Endothelial cell of umbilical vein (primary cell): ENCODE measurements at regions not wholly inside any gene's neighbourhood (a gene's known extent, or its start where the extent isn't known, plus 50 kb on each side); places are given as distances from the start of the nearest gene placed in this dataset.

ENCODE experiments used
- BruUV-seq: library from RNA; stranded (reverse); fragments of 400-500 nt; replicated peaks from 2 replicates; lab custom pipeline; 2021; lab: Mats Ljungman, UMichigan
- CTCF ChIA-PET: fragments of 300-600, 350-600 bp; sonication (Branson Sonifier 250); formaldehyde crosslinking; loops from one replicate; lab custom pipeline; 2021; ENCODE audit warnings: antibody characterized with exemption, inconsistent platforms; lab: Charles Lee
- POLR2A ChIA-PET: fragments of 300-600, 350-600 bp; sonication (Branson Sonifier 250); formaldehyde crosslinking; loops from one replicate; lab custom pipeline; 2021; ENCODE audit warnings: antibody characterized with exemption, inconsistent platforms; lab: Charles Lee
- DNase-seq: peaks from one replicate; pipeline ENCODE4 v3.0.0-alpha.2; 2011; ENCODE audit warnings: low read depth, low spot score
- FAIRE-seq: peaks from 2 replicates; lab custom pipeline; 2011; peaks lifted over from hg19 to GRCh38; lab: Jason Lieb, UNC
- H2AFZ ChIP-seq: 2 replicates; pipeline ENCODE4 v1.6.0; 2012; ENCODE audit warnings: low read depth, low read length, control low read depth, inconsistent platforms
- H3K27ac ChIP-seq: 2 replicates; pipeline ENCODE4 v1.5.1; 2011; ENCODE audit warnings: low read depth, mild to moderate bottlenecking, control low read depth, low read length, moderate library complexity; ENCODE audit not compliant: insufficient read depth
- H3K27me3 ChIP-seq, 2 experiments: 2 replicates each; pipeline versions ENCODE4 v1.6.0 to v1.6.1; 2011; ENCODE audit warnings: low read length in 2 of 2, mixed read lengths in 1 of 2; ENCODE audit not compliant: control insufficient read depth in 2 of 2, insufficient read depth in 2 of 2
- H3K36me3 ChIP-seq, 2 experiments: 2 replicates in 1 of 2; 3 replicates in 1 of 2; pipeline ENCODE4 v1.5.1; 2011; ENCODE audit warnings: low read length in 2 of 2, mild to moderate bottlenecking in 1 of 2, moderate library complexity in 1 of 2; ENCODE audit not compliant: control insufficient read depth in 2 of 2, insufficient read depth in 2 of 2; ENCODE audit errors: extremely low read depth in 1 of 2
- H3K4me1 ChIP-seq: 3 replicates; pipeline ENCODE4 v1.5.1; 2011; ENCODE audit warnings: mild to moderate bottlenecking, low read length; ENCODE audit not compliant: control insufficient read depth, insufficient read depth; ENCODE audit errors: extremely low read depth
- H3K4me2 ChIP-seq: 2 replicates; pipeline ENCODE4 v1.6.1; 2011; ENCODE audit warnings: low read length, control low read depth, mixed read lengths; ENCODE audit not compliant: insufficient read depth
- H3K4me3 ChIP-seq, 3 experiments: fragments of 200-600 bp in 1 of 3; sonication (generic), shearing (Covaris generic) in 1 of 3; replicated peaks in 1 of 3; 2 replicates each; pipeline ENCODE4 v1.5.1; 2011 to 2016; ENCODE audit warnings: control low read depth in 3 of 3, low read length in 3 of 3, mild to moderate bottlenecking in 2 of 3, inconsistent platforms in 1 of 3, low read depth in 1 of 3, moderate library complexity in 1 of 3; ENCODE audit not compliant: insufficient read depth in 1 of 3
- H3K79me2 ChIP-seq: 2 replicates; pipeline ENCODE4 v1.6.0; 2012; ENCODE audit warnings: low read length, inconsistent platforms; ENCODE audit not compliant: control insufficient read depth, insufficient read depth
- H3K9ac ChIP-seq: replicated peaks from 2 replicates; pipeline ENCODE3; 2011; ENCODE audit warnings: low read length, control low read depth; ENCODE audit not compliant: insufficient read depth; ENCODE audit errors: extremely low read depth
- H3K9me1 ChIP-seq: replicated peaks from 3 replicates; pipeline ENCODE4 v1.6.0; 2011; ENCODE audit warnings: mild to moderate bottlenecking, low read length; ENCODE audit not compliant: control insufficient read depth, insufficient read depth; ENCODE audit errors: extremely low read depth
- H3K9me3 ChIP-seq: replicated peaks from 2 replicates; pipeline ENCODE4 v1.5.1; 2012; ENCODE audit warnings: low read length, inconsistent platforms; ENCODE audit not compliant: control insufficient read depth, insufficient read depth
- H4K20me1 ChIP-seq: replicated peaks from 2 replicates; pipeline ENCODE3; 2011; ENCODE audit warnings: mild to moderate bottlenecking, low read length; ENCODE audit not compliant: control insufficient read depth, insufficient read depth; ENCODE audit errors: extremely low read depth
- EZH2 ChIP-seq: IDR thresholded peaks from 2 replicates; pipeline ENCODE4 v1.6.1; 2012; ENCODE audit warnings: borderline replicate concordance, low read depth, mild to moderate bottlenecking, moderate library complexity, low read length, inconsistent platforms; ENCODE audit not compliant: severe bottlenecking
- FOS ChIP-seq: IDR thresholded peaks from 2 replicates; pipeline ENCODE4 v1.6.1; 2011; ENCODE audit warnings: mild to moderate bottlenecking, low read length, moderate library complexity, borderline replicate concordance; ENCODE audit not compliant: insufficient read depth
- GATA2 ChIP-seq: IDR thresholded peaks from 2 replicates; pipeline ENCODE4 v1.7.0; 2011; ENCODE audit warnings: low read depth, mild to moderate bottlenecking, moderate library complexity, mixed read lengths, low read length; ENCODE audit not compliant: insufficient read length, insufficient read depth
- JUN ChIP-seq: IDR thresholded peaks from 2 replicates; pipeline ENCODE4 v1.6.1; 2011; ENCODE audit warnings: borderline replicate concordance, low read depth; ENCODE audit not compliant: insufficient read length, insufficient read depth
- MYC ChIP-seq: IDR thresholded peaks from one replicate; pipeline ENCODE4 v1.6.1; 2011; ENCODE audit warnings: mild to moderate bottlenecking, low read depth, low read length
- POLR2A ChIP-seq: IDR thresholded peaks from 2 replicates; pipeline ENCODE4 v1.6.1; 2012; ENCODE audit warnings: low read depth, mild to moderate bottlenecking, control low read depth, low read length
- POLR2AphosphoS5 ChIP-seq: IDR thresholded peaks from 2 replicates; pipeline ENCODE4 v1.6.1; 2012; ENCODE audit warnings: low read depth, mild to moderate bottlenecking, control low read depth, low read length, moderate library complexity; ENCODE audit not compliant: insufficient read depth
- dilution Hi-C: fragments of 300-500 bp; cut with MboI; formaldehyde crosslinking; loops from one replicate; pipeline ENCODE4 v1.15.0; 2019; ENCODE audit warnings: low sequenced_read_pairs; ENCODE audit not compliant: extremely low pct_ligation_motif_present
- intact Hi-C: fragments of 100-400 bp; cut with micrococcal nuclease; formaldehyde crosslinking; loops from one replicate; pipeline ENCODE4 v1.10.0; 2022
- TF ChIP-seq, protein P1 (sequence below): IDR thresholded peaks from 2 replicates; pipeline ENCODE4 v1.6.1; 2011; ENCODE audit not compliant: insufficient read depth, insufficient read length
- TF ChIP-seq, protein P2 (sequence below), 2 donors: IDR thresholded peaks; 1 replicate in 1 of 2; 2 replicates in 1 of 2; pipeline ENCODE4 v1.5.1; 2011; ENCODE audit warnings: low read length in 2 of 2, mild to moderate bottlenecking in 2 of 2, moderate library complexity in 2 of 2, control low read depth in 1 of 2, inconsistent platforms in 1 of 2, low read depth in 1 of 2; ENCODE audit not compliant: insufficient read depth in 1 of 2; ENCODE audit errors: extremely low read depth in 1 of 2

DNA sequence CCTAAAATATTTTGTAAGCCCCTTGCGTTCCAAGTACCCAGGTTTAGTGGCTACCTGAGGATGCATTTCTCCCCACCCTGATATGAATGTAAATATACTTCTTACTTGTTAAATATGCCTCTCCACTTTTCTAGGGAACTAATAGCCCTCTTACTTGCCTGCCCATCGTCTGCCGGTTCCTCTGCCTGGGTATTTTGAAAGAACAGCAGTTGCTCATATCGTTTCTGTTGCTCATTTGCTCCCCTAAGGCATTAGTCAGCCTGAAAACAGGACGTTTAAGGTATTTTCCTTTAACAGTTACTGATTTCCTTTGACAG, 141.3 kb upstream of the CARMIL1 start:
- Histone ChIP-seq H3K4me1 (peaks cover 13% of the 10 kb centered on the region), H3K9me3 (no peaks in the 10 kb centered on the region), H3K27me3 (no peaks in the 10 kb centered on the region), H3K79me2 (no peaks in the 10 kb centered on the region), H3K27ac (peak overlapping the region; percentile 45), H3K9ac (peak overlapping the region; percentile 36), H3K4me2 (peak overlapping the region; percentile 85), H3K4me3 (peak overlapping the region in 2 of 3 experiments; percentile 29 to 71), H3K9me1 (no peaks in the 10 kb centered on the region), H4K20me1 (no peaks in the 10 kb centered on the region), H3K36me3 (no peaks in the 10 kb centered on the region), H2AFZ (peak overlapping the region; percentile 86)
- ChIA-PET CTCF (interaction anchor here (1.3 to 2.1 kb wide), 4 partner anchors 13 to 352 kb away, joined by 3 to 10 read pairs (median 4); no protein-coding TSS in a partner anchor), POLR2A (no interaction called here)
- dilution Hi-C loops, result no loop called here
- no peak for DNase-seq
- TSS peak; percentile 22 for BruUV-seq
- intact Hi-C loops, result loop anchor here (1.0 to 5.0 kb wide), 4 partner anchors 37 to 126 kb away; no protein-coding TSS in a partner anchor
- no peak for FAIRE-seq
- no peak for TF ChIP-seq FOS
- no peak for TF ChIP-seq MYC
- TF ChIP-seq, protein P1, sequence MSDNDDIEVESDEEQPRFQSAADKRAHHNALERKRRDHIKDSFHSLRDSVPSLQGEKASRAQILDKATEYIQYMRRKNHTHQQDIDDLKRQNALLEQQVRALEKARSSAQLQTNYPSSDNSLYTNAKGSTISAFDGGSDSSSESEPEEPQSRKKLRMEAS, result no peak
- TF ChIP-seq POLR2AphosphoS5, result no peak
- TF ChIP-seq, protein P2, sequence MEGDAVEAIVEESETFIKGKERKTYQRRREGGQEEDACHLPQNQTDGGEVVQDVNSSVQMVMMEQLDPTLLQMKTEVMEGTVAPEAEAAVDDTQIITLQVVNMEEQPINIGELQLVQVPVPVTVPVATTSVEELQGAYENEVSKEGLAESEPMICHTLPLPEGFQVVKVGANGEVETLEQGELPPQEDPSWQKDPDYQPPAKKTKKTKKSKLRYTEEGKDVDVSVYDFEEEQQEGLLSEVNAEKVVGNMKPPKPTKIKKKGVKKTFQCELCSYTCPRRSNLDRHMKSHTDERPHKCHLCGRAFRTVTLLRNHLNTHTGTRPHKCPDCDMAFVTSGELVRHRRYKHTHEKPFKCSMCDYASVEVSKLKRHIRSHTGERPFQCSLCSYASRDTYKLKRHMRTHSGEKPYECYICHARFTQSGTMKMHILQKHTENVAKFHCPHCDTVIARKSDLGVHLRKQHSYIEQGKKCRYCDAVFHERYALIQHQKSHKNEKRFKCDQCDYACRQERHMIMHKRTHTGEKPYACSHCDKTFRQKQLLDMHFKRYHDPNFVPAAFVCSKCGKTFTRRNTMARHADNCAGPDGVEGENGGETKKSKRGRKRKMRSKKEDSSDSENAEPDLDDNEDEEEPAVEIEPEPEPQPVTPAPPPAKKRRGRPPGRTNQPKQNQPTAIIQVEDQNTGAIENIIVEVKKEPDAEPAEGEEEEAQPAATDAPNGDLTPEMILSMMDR (IDR thresholded peaks at IDR 0.05; ENCODE audit: extremely low read depth in 1 of 2, insufficient read depth in 1 of 2, low read depth in 1 of 2, low read length in 2 of 2), result no peak
- TF ChIP-seq GATA2, result no peak
- no peak for TF ChIP-seq POLR2A
- no peak for TF ChIP-seq EZH2
- no peak for TF ChIP-seq JUN
